Gastroesophageal sphincter (tissue), 4 donors: ENCODE measurements at regions not wholly inside any gene's neighbourhood (a gene's known extent, or its start where the extent isn't known, plus 50 kb on each side); places are given as distances from the start of the nearest gene placed in this dataset.

ENCODE experiments used
- ATAC-seq: fragments of 150-250 bp; one replicate; pipeline ENCODE4 v1.9.1; 2016; ENCODE audit warnings: mild to moderate bottlenecking, moderate library complexity
- H3K27ac ChIP-seq, 4 donors: fragments of 200-600 bp; sonication (generic) in 3 of 4; 1 replicate in 3 of 4; 2 replicates in 1 of 4; pipeline ENCODE4 v1.5.1; 2016 to 2019
- H3K27me3 ChIP-seq: fragments of 200-600 bp; sonication (generic); one replicate; pipeline ENCODE4 v1.5.1; 2019
- H3K36me3 ChIP-seq, 2 donors: fragments of 200-600 bp; sonication (generic); one replicate each; pipeline ENCODE4 v1.5.1; 2019; ENCODE audit warnings: control low read depth in 1 of 2
- H3K4me1 ChIP-seq, 3 donors: fragments of 200-600 bp; sonication (generic); 1 replicate in 2 of 3; 2 replicates in 1 of 3; pipeline ENCODE4 v1.5.1; 2016 to 2019; ENCODE audit warnings: control low read depth in 2 of 3
- H3K4me3 ChIP-seq, 2 donors: fragments of 200-600 bp; sonication (generic); one replicate each; pipeline ENCODE4 v1.5.1; 2019; ENCODE audit warnings: mild to moderate bottlenecking in 1 of 2, moderate library complexity in 1 of 2
- H3K9me3 ChIP-seq, 3 donors: fragments of 200-600 bp; sonication (generic); one replicate each; pipeline ENCODE4 v1.5.1; 2017 to 2019; ENCODE audit warnings: control low read depth in 2 of 3
- EP300 ChIP-seq: sonication (generic); formaldehyde crosslinking; IDR thresholded peaks from one replicate; pipeline ENCODE4 v1.6.1; 2017; ENCODE audit warnings: antibody characterized with exemption, mild to moderate bottlenecking
- POLR2A ChIP-seq, 2 donors: fragments of 450-650 bp; IDR thresholded peaks; one replicate each; pipeline ENCODE4 v1.6.1; 2017; ENCODE audit warnings: antibody characterized with exemption in 2 of 2, mild to moderate bottlenecking in 2 of 2, moderate library complexity in 1 of 2
- POLR2AphosphoS5 ChIP-seq: sonication (generic); formaldehyde crosslinking; IDR thresholded peaks from one replicate; pipeline ENCODE4 v1.6.1; 2017; ENCODE audit warnings: antibody characterized with exemption
- WGBS, 2 donors: methylation state at CpG; one replicate each; pipeline ENCODE4 v1.1.5; 2018; ENCODE audit warnings: low coverage in 1 of 2; 5-methylcytosine and 5-hydroxymethylcytosine counted together
- TF ChIP-seq, protein P1 (sequence below), 4 experiments: fragments of 200-600 bp in 2 of 4; fragments of 450-650 bp in 2 of 4; sonication (generic) in 1 of 4; IDR thresholded peaks; one replicate each; pipeline ENCODE4 v1.5.1; 2017 to 2019; ENCODE audit warnings: antibody characterized with exemption in 4 of 4, mild to moderate bottlenecking in 2 of 4, moderate library complexity in 2 of 4

DNA sequence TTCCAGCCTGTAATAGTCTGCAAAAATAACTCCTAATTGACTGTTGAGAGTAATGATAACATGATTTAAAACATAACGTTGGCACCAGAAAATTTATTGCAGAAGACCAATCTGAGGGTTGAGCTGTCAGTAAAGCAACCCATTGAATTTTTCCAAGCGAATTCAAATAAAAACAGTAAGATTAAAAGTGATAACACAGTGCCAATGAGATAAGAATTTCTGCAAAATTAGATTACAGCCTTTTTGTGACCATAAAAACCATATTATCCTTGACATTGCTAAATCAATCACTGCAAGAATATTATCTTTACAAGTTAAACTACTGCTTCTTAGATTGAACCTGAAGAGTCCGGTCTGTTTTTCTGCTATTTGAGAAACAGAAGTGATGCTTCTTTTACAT, 341.4 kb downstream of the CDH11 start:
- no peak for ATAC-seq
- 75 to 84% methylated on average over 3 of the region's 3 CpGs for WGBS, 2 donors
- Histone ChIP-seq H3K27ac (no peak overlapping the region), H3K36me3 (no peaks in the 10 kb centered on the region), H3K9me3 (no peaks in the 10 kb centered on the region), H3K27me3 (no peaks in the 10 kb centered on the region), H3K4me1 (no peaks in the 10 kb centered on the region), H3K4me3 (no peak overlapping the region)
- TF ChIP-seq, protein P1, sequence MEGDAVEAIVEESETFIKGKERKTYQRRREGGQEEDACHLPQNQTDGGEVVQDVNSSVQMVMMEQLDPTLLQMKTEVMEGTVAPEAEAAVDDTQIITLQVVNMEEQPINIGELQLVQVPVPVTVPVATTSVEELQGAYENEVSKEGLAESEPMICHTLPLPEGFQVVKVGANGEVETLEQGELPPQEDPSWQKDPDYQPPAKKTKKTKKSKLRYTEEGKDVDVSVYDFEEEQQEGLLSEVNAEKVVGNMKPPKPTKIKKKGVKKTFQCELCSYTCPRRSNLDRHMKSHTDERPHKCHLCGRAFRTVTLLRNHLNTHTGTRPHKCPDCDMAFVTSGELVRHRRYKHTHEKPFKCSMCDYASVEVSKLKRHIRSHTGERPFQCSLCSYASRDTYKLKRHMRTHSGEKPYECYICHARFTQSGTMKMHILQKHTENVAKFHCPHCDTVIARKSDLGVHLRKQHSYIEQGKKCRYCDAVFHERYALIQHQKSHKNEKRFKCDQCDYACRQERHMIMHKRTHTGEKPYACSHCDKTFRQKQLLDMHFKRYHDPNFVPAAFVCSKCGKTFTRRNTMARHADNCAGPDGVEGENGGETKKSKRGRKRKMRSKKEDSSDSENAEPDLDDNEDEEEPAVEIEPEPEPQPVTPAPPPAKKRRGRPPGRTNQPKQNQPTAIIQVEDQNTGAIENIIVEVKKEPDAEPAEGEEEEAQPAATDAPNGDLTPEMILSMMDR (IDR thresholded peaks at IDR 0.05): no peak
- no peak for TF ChIP-seq POLR2AphosphoS5
- no peak for TF ChIP-seq POLR2A (IDR thresholded peaks at IDR 0.05)
- no peak for TF ChIP-seq EP300

DNA sequence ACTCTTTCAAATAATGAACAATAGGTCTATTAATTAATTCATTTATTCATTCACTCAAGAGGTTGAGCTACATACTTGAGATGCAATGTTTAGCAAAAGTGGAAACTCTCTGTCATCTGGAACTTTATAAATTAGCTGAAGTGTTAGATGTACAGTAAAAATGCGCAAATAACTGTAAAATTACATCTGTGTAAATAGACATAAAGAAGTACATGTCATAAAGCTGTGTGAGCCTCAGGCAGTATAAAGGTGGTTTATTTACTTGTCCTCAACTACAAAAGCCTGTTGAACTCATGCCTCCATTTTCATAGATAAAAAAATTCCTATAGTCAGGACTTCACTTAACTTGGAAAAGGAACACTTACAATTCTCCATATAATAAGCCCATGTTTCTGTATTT, 343.1 kb downstream of the CDH11 start:
- no peak for TF ChIP-seq EP300
- no peak for TF ChIP-seq POLR2A (IDR thresholded peaks at IDR 0.05)
- TF ChIP-seq, protein P1 (IDR thresholded peaks at IDR 0.05): no peak
- no peak for TF ChIP-seq POLR2AphosphoS5
- WGBS, 2 donors: 100% methylated on average over 1 of the region's 1 CpG
- Histone ChIP-seq H3K27ac (no peak overlapping the region), H3K4me3 (no peak overlapping the region), H3K4me1 (no peaks in the 10 kb centered on the region), H3K9me3 (no peaks in the 10 kb centered on the region), H3K36me3 (no peaks in the 10 kb centered on the region), H3K27me3 (no peaks in the 10 kb centered on the region)
- no peak for ATAC-seq

DNA sequence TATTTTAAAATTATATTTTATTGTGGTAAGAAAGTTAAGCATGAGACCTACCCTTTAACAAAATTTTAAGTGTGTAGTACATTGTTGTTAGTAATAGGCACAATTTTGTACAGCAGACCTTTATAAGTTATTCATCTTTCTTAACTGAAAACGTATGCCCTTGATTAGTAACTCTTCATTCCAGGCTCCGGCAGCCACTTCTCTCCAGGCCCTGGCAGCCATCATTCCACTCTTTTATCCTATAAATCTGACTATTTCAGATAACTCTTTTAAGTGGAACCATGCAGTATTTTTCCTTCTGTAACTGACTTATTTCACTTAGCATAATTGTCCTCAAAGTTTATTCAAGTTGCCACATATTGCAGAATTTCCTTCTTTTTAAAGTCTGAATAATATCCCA, 348.2 kb downstream of the CDH11 start:
- no peaks in the 10 kb centered on the region for H3K27me3 ChIP-seq
- H3K4me1 ChIP-seq: no peaks in the 10 kb centered on the region
- WGBS, 2 donors: 76 to 87% methylated on average over 2 of the region's 2 CpGs
- ATAC-seq: no peak
- no peak overlapping the region for H3K4me3 ChIP-seq
- no peaks in the 10 kb centered on the region for H3K36me3 ChIP-seq
- H3K27ac ChIP-seq: no peak overlapping the region
- TF ChIP-seq POLR2AphosphoS5: no peak
- TF ChIP-seq POLR2A (IDR thresholded peaks at IDR 0.05): no peak
- TF ChIP-seq, protein P1 (IDR thresholded peaks at IDR 0.05): no peak
- no peak for TF ChIP-seq EP300
- H3K9me3 ChIP-seq: no peaks in the 10 kb centered on the region

DNA sequence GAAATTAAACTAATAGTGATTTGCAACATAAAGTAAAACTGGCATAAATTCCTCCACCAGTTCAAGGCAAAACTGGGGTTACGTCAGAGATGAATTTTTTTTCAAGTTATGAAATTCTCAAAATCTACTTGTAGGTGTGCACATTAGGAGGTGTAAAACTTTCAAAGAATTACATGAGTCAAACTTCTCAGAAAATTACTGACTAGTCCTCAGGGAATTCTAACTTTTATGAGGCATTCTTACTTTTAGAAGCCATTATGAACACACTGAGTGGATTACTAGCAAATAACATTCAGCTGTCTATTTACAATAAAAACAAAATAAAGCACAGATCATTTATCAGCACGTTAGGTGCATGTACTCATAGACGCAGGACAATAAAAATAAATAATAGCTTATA, 348.7 kb downstream of the CDH11 start:
- no peak for TF ChIP-seq POLR2A (IDR thresholded peaks at IDR 0.05)
- H3K4me1 ChIP-seq: no peaks in the 10 kb centered on the region
- no peaks in the 10 kb centered on the region for H3K27me3 ChIP-seq
- 62 to 84% methylated on average over 3 of the region's 3 CpGs for WGBS, 2 donors
- no peaks in the 10 kb centered on the region for H3K9me3 ChIP-seq
- no peak for ATAC-seq
- no peaks in the 10 kb centered on the region for H3K36me3 ChIP-seq
- no peak overlapping the region for H3K27ac ChIP-seq
- no peak overlapping the region for H3K4me3 ChIP-seq

DNA sequence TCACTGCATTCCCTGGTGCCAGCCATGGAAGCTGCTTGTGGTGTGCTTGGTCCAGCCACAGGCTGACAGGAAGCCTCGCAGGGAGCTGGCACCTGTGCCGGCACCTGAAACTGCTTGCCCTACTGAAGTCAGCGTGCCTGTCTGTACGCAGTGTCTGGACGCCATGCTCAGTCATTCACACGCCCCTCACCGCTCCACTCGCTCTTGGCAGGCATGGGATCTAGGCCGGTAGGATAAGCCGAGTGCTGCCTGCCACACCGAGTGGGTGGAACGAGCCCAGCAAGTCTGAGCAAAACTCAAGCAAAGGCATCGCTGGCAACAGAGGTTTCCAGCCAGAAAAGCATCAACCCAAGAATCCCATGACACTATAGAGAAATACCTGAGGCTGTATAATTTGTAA, 350.6 kb downstream of the CDH11 start:
- H3K36me3 ChIP-seq: no peaks in the 10 kb centered on the region
- H3K4me3 ChIP-seq: no peak overlapping the region
- no peak for TF ChIP-seq EP300
- TF ChIP-seq POLR2A (IDR thresholded peaks at IDR 0.05): no peak
- TF ChIP-seq, protein P1 (IDR thresholded peaks at IDR 0.05): no peak
- no peak for TF ChIP-seq POLR2AphosphoS5
- no peaks in the 10 kb centered on the region for H3K9me3 ChIP-seq
- no peaks in the 10 kb centered on the region for H3K4me1 ChIP-seq
- no peak overlapping the region for H3K27ac ChIP-seq
- ATAC-seq: no peak
- 90% methylated on average over 2 of the region's 13 CpGs; no CpG with 5 or more reads in 1 of the 2 donors for WGBS, 2 donors
- no peaks in the 10 kb centered on the region for H3K27me3 ChIP-seq

DNA sequence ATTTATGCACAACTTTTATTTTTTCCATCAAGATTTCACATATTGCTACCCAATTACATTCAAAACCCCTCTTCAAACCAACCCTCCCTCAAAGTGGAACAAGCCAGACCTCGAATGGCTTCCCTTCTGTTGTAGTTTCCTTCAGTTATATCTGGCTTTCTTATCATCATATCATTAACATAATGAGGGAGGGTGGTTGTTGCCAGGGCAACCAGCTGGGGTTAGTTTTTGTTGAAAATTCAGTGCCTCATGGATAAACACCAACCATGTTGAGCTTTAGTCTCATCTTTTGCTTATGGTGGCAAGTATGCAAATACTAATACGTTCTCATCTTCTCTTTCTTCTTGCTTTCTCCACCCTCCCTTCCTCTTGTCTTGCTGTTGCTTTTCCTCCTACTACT, 359.7 kb downstream of the CDH11 start:
- Histone ChIP-seq H3K9me3 (no peaks in the 10 kb centered on the region), H3K27ac (no peak overlapping the region), H3K4me1 (no peaks in the 10 kb centered on the region), H3K4me3 (no peak overlapping the region), H3K36me3 (no peaks in the 10 kb centered on the region), H3K27me3 (no peaks in the 10 kb centered on the region)
- TF ChIP-seq, protein P1 (IDR thresholded peaks at IDR 0.05): no peak
- TF ChIP-seq POLR2AphosphoS5 (no peak), EP300 (no peak), POLR2A (IDR thresholded peaks at IDR 0.05) (no peak)
- no peak for ATAC-seq
- 73 to 89% methylated on average over 2 of the region's 2 CpGs for WGBS, 2 donors
